GM12892 (cell line): ENCODE measurements at regions not wholly inside any gene's neighbourhood (a gene's known extent, or its start where the extent isn't known, plus 50 kb on each side); places are given as distances from the start of the nearest gene placed in this dataset.

Source experiments
- POLR2A ChIP-seq: IDR thresholded peaks from 2 replicates; pipeline ENCODE4 v1.6.1; 2011; ENCODE audit warnings: low read depth, low read length, control low read depth
- POLR2AphosphoS5 ChIP-seq: IDR thresholded peaks from 2 replicates; pipeline ENCODE4 v1.6.1; 2011; ENCODE audit warnings: low read depth, low read length, control low read depth
- TAF1 ChIP-seq: IDR thresholded peaks from 2 replicates; pipeline ENCODE4 v1.6.1; 2011; ENCODE audit warnings: low read depth, mild to moderate bottlenecking, control low read depth, low read length, borderline replicate concordance

DNA sequence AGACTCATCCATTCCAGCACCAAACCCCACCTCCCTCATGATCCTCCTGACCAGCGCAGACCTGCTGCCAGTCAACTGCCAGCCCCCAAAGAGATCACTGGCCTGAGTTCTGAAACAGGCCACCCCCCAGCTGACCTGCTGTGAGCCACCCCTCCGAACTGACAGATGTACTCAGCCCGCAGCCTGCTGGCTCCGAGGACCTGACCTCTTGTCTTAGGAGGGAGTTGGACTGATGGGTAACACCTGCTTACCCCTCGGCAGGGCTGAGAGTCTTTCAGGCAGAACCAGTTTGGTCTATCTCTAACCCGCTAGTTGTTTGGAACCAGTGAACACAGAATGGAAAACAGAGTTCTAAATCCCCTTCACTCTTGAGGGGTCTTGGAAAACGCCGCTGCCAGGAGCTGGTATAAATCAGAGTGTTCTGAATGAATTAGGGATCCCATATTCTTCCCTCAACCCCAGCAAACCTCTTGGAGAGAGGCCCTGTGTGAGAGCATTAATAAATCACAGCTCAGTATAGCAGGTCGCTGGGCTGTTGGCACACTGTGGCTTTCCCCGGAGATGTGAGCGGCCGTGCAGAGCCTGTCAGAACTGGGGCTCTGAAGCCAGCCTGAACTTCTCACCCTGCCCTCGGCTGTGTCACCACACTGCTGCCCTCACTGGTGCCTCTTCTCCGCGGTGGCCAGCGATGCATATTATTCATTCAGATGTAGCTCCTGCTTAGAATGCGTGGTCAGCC is 165.1 kb upstream of the NCAM1 start:
- TF ChIP-seq POLR2AphosphoS5 (no peak), TAF1 (no peak), POLR2A (no peak)
